ENCODE measurements at regions not wholly inside any gene's neighbourhood (a gene's known extent, or its start where the extent isn't known, plus 50 kb on each side); places are given as distances from the start of the nearest gene placed in this dataset.

DNA sequence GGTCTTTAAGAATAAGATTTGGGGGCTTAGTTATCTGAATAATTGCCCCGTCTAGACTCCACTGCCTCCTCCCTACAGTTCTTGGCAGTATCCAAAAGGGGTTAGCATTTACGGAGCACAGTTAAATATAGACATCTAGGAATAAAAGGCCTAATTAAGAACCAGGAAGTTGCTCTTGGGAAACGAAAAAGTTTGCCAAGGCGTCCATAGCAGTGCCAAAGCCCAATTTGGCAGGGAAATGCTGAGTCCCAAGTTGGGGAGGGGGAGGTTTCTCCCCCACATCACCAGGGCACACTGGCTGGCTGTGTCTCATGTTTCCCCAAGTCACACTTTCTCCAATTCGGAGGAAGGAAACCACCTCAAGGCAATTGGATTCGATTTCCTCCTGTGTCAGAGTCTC lies 338.7 kb downstream of the FBXW7 start:
- TF ChIP-seq, protein P1, sequence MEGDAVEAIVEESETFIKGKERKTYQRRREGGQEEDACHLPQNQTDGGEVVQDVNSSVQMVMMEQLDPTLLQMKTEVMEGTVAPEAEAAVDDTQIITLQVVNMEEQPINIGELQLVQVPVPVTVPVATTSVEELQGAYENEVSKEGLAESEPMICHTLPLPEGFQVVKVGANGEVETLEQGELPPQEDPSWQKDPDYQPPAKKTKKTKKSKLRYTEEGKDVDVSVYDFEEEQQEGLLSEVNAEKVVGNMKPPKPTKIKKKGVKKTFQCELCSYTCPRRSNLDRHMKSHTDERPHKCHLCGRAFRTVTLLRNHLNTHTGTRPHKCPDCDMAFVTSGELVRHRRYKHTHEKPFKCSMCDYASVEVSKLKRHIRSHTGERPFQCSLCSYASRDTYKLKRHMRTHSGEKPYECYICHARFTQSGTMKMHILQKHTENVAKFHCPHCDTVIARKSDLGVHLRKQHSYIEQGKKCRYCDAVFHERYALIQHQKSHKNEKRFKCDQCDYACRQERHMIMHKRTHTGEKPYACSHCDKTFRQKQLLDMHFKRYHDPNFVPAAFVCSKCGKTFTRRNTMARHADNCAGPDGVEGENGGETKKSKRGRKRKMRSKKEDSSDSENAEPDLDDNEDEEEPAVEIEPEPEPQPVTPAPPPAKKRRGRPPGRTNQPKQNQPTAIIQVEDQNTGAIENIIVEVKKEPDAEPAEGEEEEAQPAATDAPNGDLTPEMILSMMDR (conservative IDR thresholded peaks at IDR 0.05 in 1 of 2, IDR thresholded peaks at IDR 0.05 in 1 of 2; ENCODE audit: extremely low read depth in 1 of 2, insufficient read depth in 1 of 2, low read depth in 1 of 2, low read length in 2 of 2), result no peak
- no peak for TF ChIP-seq EZH2 (IDR thresholded peaks at IDR 0.05; ENCODE audit: borderline replicate concordance, low read length)
